Psoas muscle (tissue), 7 donors: ENCODE measurements at regions not wholly inside any gene's neighbourhood (a gene's known extent, or its start where the extent isn't known, plus 50 kb on each side); places are given as distances from the start of the nearest gene placed in this dataset.

Source experiments
- ATAC-seq, 4 donors: fragments of 200-7000 bp; cut with Tn5 transposase; one replicate each; pipeline ENCODE4 v1.9.1; 2020; ENCODE audit warnings: moderate library complexity in 3 of 4, mild to moderate bottlenecking in 2 of 4
- DNase-seq, 2 donors: peaks; one replicate each; pipeline ENCODE4 v3.0.0-alpha.2; 2020
- H3K27ac ChIP-seq: fragments of 200-600 bp; one replicate; pipeline ENCODE4 v1.8.0; 2022
- H3K27me3 ChIP-seq, 3 donors: fragments of 200-600 bp in 1 of 3; one replicate each; pipeline versions ENCODE4 v1.6.1 to v1.8.0; 2013 to 2022; ENCODE audit warnings: low read length in 2 of 3, mild to moderate bottlenecking in 2 of 3, moderate library complexity in 1 of 3; ENCODE audit not compliant: insufficient read depth in 3 of 3
- H3K36me3 ChIP-seq, 2 donors: fragments of 200-600 bp in 1 of 2; one replicate each; pipeline versions ENCODE4 v1.6.1 to v1.8.0; 2013 to 2022; ENCODE audit warnings: low read depth in 1 of 2, mild to moderate bottlenecking in 1 of 2, moderate library complexity in 1 of 2; ENCODE audit not compliant: insufficient read depth in 1 of 2
- H3K4me1 ChIP-seq: fragments of 200-600 bp; one replicate; pipeline ENCODE4 v1.8.0; 2022
- H3K4me3 ChIP-seq: fragments of 200-600 bp; one replicate; pipeline ENCODE4 v1.8.0; 2022; ENCODE audit warnings: mild to moderate bottlenecking
- H3K9me3 ChIP-seq: fragments of 200-600 bp; one replicate; pipeline ENCODE4 v1.8.0; 2022
- CTCF ChIP-seq: fragments of 200-600 bp; IDR thresholded peaks from one replicate; pipeline ENCODE4 v1.8.0; 2022; ENCODE audit warnings: antibody characterized with exemption
- WGBS, 3 donors: extraction: QIAGEN DNeasy Blood & Tissue Kit; methylation state at CpG; one replicate each; pipeline versions ENCODE4 v1.1.6 to v1.1.7; 2013; 5-methylcytosine and 5-hydroxymethylcytosine counted together
- intact Hi-C, 2 donors: fragments of 100-400 bp; cut with DNase I; formaldehyde crosslinking; loops; one replicate each; pipeline versions ENCODE4 v1.11.0 to v1.14.2; 2022
- donor health status: healthy with polysubstance abuse.
- donor health status: DM: no; HTN: no; CAD: no; lungs with moderate emphysema.
- donor health status: Bipolar disorder and iron deficiency.
- donor health status: healthy.
- donor health status: DM: yes; HTN: yes; CAD: no.
- donor health status: DM: no; HTN: no; CAD: no.
- donor health status: DM: yes; HTN: yes; CAD: no.

GRCh38 chr10:107848726-107849360, 684.3 kb upstream of the SORCS1 start:
- DNase-seq = no peak
- no peak for TF ChIP-seq CTCF
- Histone ChIP-seq H3K9me3 (peaks cover 3% of the 10 kb centered on the region), H3K4me3 (no peak overlapping the region), H3K36me3 (no peaks in the 10 kb centered on the region), H3K27me3 (no peaks in the 10 kb centered on the region), H3K4me1 (no peaks in the 10 kb centered on the region), H3K27ac (no peak overlapping the region)
- WGBS, 3 donors = 75 to 84% (median 83%) methylated on average over 8 of the region's 8 CpGs
- intact Hi-C loops = no loop called here
- ATAC-seq = no peak

- DNase-seq (no peak), ATAC-seq (no peak)
- Histone ChIP-seq H3K4me1 (no peaks in the 10 kb centered on the region), H3K36me3 (no peaks in the 10 kb centered on the region), H3K27me3 (no peaks in the 10 kb centered on the region), H3K4me3 (no peak overlapping the region), H3K27ac (no peak overlapping the region), H3K9me3 (peaks cover 3% of the 10 kb centered on the region)
- TF ChIP-seq CTCF = no peak
- intact Hi-C loops = no loop called here
- WGBS, 3 donors = 57 to 62% (median 59%) methylated on average over 2 of the region's 2 CpGs
Measured at GRCh38 chr10:107847620-107848019, 683.1 kb upstream of the SORCS1 start.

- H3K27me3 ChIP-seq = no peaks in the 10 kb centered on the region
- no peak overlapping the region for H3K4me3 ChIP-seq
- 59 to 73% (median 64%) methylated on average over 1 of the region's 1 CpG for WGBS, 3 donors
- no peaks in the 10 kb centered on the region for H3K4me1 ChIP-seq
- no peaks in the 10 kb centered on the region for H3K9me3 ChIP-seq
- no peak for TF ChIP-seq CTCF
- ATAC-seq (no peak), DNase-seq (no peak)
- intact Hi-C loops = no loop called here
- H3K36me3 ChIP-seq = no peaks in the 10 kb centered on the region
- H3K27ac ChIP-seq = no peak overlapping the region
Measured at GRCh38 chr10:107834706-107835105, 670.2 kb upstream of the SORCS1 start.

GRCh38 chr10:107831772-107832171, 667.3 kb upstream of the SORCS1 start:
- ATAC-seq (no peak), DNase-seq (no peak)
- WGBS, 3 donors = 77 to 87% (median 86%) methylated on average over 2 of the region's 2 CpGs
- H3K27me3 ChIP-seq = no peaks in the 10 kb centered on the region
- no peak overlapping the region for H3K27ac ChIP-seq
- intact Hi-C loops = no loop called here
- TF ChIP-seq CTCF = no peak
- no peaks in the 10 kb centered on the region for H3K9me3 ChIP-seq
- H3K4me1 ChIP-seq = no peaks in the 10 kb centered on the region
- no peaks in the 10 kb centered on the region for H3K36me3 ChIP-seq
- H3K4me3 ChIP-seq = no peak overlapping the region

- Histone ChIP-seq H3K27me3 (no peaks in the 10 kb centered on the region), H3K36me3 (no peaks in the 10 kb centered on the region), H3K9me3 (no peaks in the 10 kb centered on the region), H3K4me1 (no peaks in the 10 kb centered on the region), H3K4me3 (no peak overlapping the region), H3K27ac (no peak overlapping the region)
- no peak for TF ChIP-seq CTCF
- DNase-seq = no peak
- no peak for ATAC-seq
- intact Hi-C loops = no loop called here
- 37 to 46% (median 41%) methylated on average over 3 of the region's 3 CpGs for WGBS, 3 donors
Measured at GRCh38 chr10:107829161-107829560, 664.7 kb upstream of the SORCS1 start.
